Tibial nerve (tissue), 4 donors: ENCODE measurements at regions not wholly inside any gene's neighbourhood (a gene's known extent, or its start where the extent isn't known, plus 50 kb on each side); places are given as distances from the start of the nearest gene placed in this dataset.

Experiments used
- EP300 ChIP-seq, 2 donors: sonication (generic); formaldehyde crosslinking; IDR thresholded peaks; one replicate each; pipeline ENCODE4 v1.6.1; 2017; ENCODE audit warnings: antibody characterized with exemption in 2 of 2, mild to moderate bottlenecking in 1 of 2
- POLR2A ChIP-seq, 2 donors: fragments of 450-650 bp; IDR thresholded peaks; one replicate each; pipeline ENCODE4 v1.6.1; 2017; ENCODE audit warnings: antibody characterized with exemption in 2 of 2, mild to moderate bottlenecking in 2 of 2, moderate library complexity in 2 of 2
- TF ChIP-seq, protein P1 (sequence below), 5 experiments: fragments of 200-600 bp in 3 of 5; fragments of 450-650 bp in 2 of 5; sonication (generic) in 3 of 5; IDR thresholded peaks; one replicate each; pipeline ENCODE4 v1.5.1; 2016 to 2019; ENCODE audit warnings: antibody characterized with exemption in 5 of 5, mild to moderate bottlenecking in 3 of 5, moderate library complexity in 2 of 5

DNA sequence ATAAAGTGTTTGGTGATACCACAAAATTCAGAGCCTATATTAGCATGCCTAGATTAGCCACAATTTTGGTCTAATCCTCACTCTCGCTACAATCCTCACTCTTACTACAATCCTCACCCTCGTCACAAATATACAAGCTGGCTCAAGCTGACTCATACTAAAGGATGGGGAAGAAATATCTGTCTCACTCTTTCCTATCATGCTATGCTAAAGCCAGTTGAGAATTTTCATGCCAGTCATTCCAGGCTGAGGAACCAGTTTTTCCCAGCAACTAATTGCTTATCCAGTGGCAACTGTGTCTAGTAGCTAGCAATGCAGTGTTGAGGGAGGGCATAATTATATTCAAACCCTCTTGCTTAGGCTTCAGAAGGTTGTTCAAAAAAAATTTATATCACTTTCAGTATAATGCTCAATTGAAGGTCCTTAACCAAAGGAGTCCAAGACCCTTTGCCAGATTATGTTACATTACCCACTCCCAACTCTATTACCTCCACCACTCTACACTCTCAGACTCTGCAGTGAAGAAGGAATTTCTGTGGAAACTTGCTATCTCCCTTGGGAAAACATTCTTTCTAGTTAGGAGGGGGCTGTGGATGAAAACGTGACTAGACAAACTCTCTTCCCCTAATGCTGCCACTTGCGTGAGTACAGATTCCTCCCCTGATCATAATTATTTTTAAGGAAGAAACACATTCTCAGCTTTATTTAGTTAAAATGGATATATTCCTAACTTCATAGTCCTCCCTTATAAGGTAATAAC, 810.3 kb upstream of the ACO1 start:
- no peak for TF ChIP-seq POLR2A (IDR thresholded peaks at IDR 0.05)
- TF ChIP-seq EP300 (IDR thresholded peaks at IDR 0.05) = no peak
- TF ChIP-seq, protein P1, sequence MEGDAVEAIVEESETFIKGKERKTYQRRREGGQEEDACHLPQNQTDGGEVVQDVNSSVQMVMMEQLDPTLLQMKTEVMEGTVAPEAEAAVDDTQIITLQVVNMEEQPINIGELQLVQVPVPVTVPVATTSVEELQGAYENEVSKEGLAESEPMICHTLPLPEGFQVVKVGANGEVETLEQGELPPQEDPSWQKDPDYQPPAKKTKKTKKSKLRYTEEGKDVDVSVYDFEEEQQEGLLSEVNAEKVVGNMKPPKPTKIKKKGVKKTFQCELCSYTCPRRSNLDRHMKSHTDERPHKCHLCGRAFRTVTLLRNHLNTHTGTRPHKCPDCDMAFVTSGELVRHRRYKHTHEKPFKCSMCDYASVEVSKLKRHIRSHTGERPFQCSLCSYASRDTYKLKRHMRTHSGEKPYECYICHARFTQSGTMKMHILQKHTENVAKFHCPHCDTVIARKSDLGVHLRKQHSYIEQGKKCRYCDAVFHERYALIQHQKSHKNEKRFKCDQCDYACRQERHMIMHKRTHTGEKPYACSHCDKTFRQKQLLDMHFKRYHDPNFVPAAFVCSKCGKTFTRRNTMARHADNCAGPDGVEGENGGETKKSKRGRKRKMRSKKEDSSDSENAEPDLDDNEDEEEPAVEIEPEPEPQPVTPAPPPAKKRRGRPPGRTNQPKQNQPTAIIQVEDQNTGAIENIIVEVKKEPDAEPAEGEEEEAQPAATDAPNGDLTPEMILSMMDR (IDR thresholded peaks at IDR 0.05) = no peak
